HAP-1 (cell line): ENCODE measurements at regions not wholly inside any gene's neighbourhood (a gene's known extent, or its start where the extent isn't known, plus 50 kb on each side); places are given as distances from the start of the nearest gene placed in this dataset.

Experiments used
- DNase-seq, 2 experiments: peaks; one replicate each; pipeline ENCODE4 v3.0.0-alpha.2; 2016 to 2020; ENCODE audit warnings: low spot score in 2 of 2
- H3K27me3 ChIP-seq: fragments of 250-450 bp; sonication (Bioruptor Pico); 2 replicates; pipeline ENCODE4 v1.5.1; 2020; ENCODE audit warnings: low read depth, mild to moderate bottlenecking, moderate library complexity
- H3K36me3 ChIP-seq: fragments of 250-450 bp; sonication (Bioruptor Pico); replicated peaks from 2 replicates; pipeline ENCODE4 v1.5.1; 2020; ENCODE audit warnings: mild to moderate bottlenecking
- H3K4me1 ChIP-seq: fragments of 250-450 bp; sonication (Bioruptor Pico); 2 replicates; pipeline ENCODE4 v1.5.1; 2020; ENCODE audit warnings: mild to moderate bottlenecking
- H3K4me3 ChIP-seq: fragments of 250-450 bp; sonication (Bioruptor Pico); 2 replicates; pipeline ENCODE4 v1.5.1; 2020; ENCODE audit warnings: mild to moderate bottlenecking, moderate library complexity
- H3K9me3 ChIP-seq: fragments of 250-450 bp; sonication (Bioruptor Pico); 2 replicates; pipeline ENCODE4 v1.5.1; 2020; ENCODE audit warnings: mild to moderate bottlenecking, moderate library complexity
- in situ Hi-C: fragments of 300-500 bp; cut with MboI; formaldehyde crosslinking; loops from 3 replicates; pipeline ENCODE4 v1.14.3; 2020; ENCODE audit warnings: low sequenced_read_pairs, inconsistent platforms, mixed read lengths

DNA sequence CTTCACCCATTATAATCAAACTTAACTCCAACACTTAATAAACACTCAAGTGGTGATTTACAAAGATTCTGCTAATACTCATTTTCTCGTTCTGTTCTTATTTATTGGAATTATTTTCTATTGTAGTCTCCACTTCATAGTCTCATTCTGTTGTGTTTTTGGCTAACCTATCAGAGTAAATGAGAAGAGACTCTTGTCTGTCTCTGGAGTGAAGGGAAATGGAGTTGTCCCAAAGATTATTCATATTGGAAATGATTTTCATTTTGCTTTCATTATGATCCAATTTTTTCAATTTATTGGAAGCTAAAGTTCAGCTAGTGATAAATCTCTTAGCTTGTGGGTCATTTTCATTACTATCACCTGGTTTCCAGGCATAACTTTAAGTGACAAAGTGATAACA is 454.9 kb upstream of the JAG1 start:
- H3K9me3 ChIP-seq: no peaks in the 10 kb centered on the region
- in situ Hi-C loops: no loop called here

DNA sequence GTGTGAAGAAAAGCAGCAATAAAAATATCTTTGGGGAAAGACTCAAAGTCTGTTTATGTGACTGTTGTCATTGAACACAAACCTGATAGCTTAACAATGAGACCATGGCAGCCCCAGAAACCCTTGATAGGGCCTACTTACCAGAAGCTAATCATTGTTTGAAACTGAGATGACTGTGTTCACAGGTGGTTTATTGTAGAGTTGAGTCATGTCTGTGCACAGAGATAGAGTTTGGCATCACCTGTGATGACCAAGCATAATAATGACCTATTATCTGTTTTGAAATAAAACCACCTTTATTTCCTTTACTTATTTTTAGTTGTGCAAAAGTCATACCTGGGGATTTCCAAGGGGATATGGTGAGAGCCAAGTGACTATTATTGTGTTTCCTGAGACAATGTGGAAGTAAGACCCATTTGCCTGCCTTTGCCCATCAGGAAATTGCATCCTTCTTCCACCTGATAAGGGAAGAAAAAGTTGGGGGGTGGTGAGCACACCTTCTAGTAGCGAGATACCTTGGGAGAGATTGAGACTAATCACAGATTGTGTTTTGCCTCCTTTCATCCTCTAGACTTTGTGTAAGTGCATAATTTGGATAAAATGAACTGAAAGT is 456.9 kb upstream of the JAG1 start:
- DNase-seq: no peak
- in situ Hi-C loops: no loop called here
- H3K4me1 ChIP-seq: no peaks in the 10 kb centered on the region
- no peaks in the 10 kb centered on the region for H3K9me3 ChIP-seq
- no peaks in the 10 kb centered on the region for H3K36me3 ChIP-seq
- H3K27me3 ChIP-seq: peaks cover 8% of the 10 kb centered on the region
- no peak overlapping the region for H3K4me3 ChIP-seq

More for the DNA sequence above, 454.9 kb upstream of the JAG1 start:
- no peak for DNase-seq
- Histone ChIP-seq H3K4me1 (no peaks in the 10 kb centered on the region), H3K4me3 (no peak overlapping the region), H3K27me3 (peaks cover 7% of the 10 kb centered on the region; the same call in 1 of the 2 replicates), H3K36me3 (no peaks in the 10 kb centered on the region)

DNA sequence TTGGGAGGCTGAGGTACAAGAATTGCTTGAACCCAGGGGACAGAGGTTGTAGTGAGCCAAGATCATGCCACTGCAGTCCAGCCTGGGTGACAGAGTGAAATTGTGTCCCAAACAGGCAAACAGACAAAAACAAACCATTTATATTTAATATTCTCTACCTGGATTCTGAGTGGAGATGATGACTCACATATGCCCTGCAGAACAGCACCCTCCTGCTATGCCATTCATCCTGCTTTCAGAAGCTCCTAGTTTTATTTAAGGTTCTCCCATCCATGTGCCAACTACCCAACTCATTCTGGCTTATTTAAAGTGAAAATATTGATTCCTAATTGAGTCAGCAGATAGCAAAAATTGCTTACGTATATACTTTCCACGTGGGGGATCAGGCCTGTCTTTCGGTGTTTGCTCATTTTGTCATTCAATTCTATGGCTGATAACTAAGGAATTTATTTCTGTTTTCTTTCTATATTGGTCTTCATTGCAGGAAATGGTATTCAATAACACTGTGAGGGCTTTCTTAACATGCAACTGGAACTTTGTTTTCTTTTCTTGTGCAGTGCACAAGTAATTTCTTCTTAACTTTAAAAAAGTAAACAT is 459.1 kb upstream of the JAG1 start:
- no peaks in the 10 kb centered on the region for H3K36me3 ChIP-seq
- in situ Hi-C loops: no loop called here
- no peaks in the 10 kb centered on the region for H3K9me3 ChIP-seq
- no peak overlapping the region for H3K4me3 ChIP-seq
- no peaks in the 10 kb centered on the region for H3K4me1 ChIP-seq
- H3K27me3 ChIP-seq: peaks cover 6% of the 10 kb centered on the region
- DNase-seq: no peak

DNA sequence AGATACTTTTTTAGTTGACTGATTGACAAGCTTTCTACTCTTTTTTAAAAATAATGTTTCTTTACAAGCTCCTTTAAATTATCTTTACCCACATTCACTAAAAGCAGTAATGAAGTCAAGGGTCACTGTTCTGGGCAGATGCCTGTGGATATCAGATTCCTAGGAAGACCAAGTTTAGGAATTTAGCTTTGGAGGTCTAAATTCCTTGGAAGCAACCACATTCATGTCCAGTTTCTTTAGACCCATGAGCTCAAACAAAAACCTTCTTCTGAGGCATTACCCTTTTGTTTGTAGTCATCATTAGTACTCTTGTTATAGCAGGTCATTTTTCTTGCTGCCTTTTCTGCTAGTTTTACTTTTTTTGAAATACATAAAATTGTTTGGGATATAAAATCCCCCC is 462.9 kb upstream of the JAG1 start:
- H3K27me3 ChIP-seq: peaks cover 9% of the 10 kb centered on the region
- no peaks in the 10 kb centered on the region for H3K36me3 ChIP-seq
- no peaks in the 10 kb centered on the region for H3K9me3 ChIP-seq
- in situ Hi-C loops: no loop called here
- no peak overlapping the region for H3K4me3 ChIP-seq
- no peak for DNase-seq
- no peaks in the 10 kb centered on the region for H3K4me1 ChIP-seq

DNA sequence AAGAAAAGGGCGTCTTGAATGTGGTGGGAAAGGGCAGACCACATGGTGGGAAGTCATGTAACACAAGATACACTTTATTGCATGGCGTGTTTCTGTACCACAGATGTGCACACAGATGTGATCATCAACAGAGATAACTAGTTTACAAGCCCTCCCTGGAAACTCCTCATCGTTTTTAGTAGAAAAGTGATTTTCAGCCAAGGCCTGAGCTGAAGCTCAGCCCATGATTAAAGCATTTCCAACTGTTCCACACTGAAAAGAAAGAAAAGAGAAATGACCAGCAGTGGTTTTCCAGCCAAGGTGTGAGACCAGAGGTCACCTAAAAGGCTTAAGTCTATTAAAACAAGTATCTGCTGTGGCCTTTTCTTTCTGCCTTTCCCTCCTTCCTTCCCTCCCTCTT is 463.9 kb upstream of the JAG1 start:
- no peaks in the 10 kb centered on the region for H3K9me3 ChIP-seq
- no peaks in the 10 kb centered on the region for H3K4me1 ChIP-seq
- H3K4me3 ChIP-seq: no peak overlapping the region
- in situ Hi-C loops: no loop called here
- no peaks in the 10 kb centered on the region for H3K36me3 ChIP-seq
- no peak for DNase-seq
- H3K27me3 ChIP-seq: peaks cover 9% of the 10 kb centered on the region

DNA sequence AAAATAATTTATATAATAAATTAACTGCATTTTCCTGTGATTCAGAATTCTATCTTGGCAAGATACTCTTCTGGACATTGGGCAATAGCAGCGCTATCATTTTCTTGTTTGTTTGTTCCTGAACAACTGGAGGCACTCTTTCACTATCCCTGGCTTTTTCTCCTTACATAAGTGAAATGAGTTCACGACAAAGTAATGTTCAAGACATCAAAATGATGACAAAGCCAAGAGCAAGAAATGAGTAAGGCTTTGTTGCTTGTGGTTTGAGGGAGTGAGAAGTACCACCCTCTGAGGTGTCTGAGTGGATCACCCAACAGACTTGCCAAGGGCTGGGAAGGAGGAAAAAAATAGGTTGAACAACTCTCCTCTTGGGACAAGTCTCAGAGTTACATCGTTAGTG is 466.6 kb upstream of the JAG1 start:
- Histone ChIP-seq H3K4me1 (peaks cover 6% of the 10 kb centered on the region; the same call in 1 of the 2 replicates), H3K36me3 (no peaks in the 10 kb centered on the region), H3K27me3 (peaks cover 9% of the 10 kb centered on the region), H3K9me3 (no peaks in the 10 kb centered on the region), H3K4me3 (no peak overlapping the region)
- in situ Hi-C loops: no loop called here
- DNase-seq: no peak

DNA sequence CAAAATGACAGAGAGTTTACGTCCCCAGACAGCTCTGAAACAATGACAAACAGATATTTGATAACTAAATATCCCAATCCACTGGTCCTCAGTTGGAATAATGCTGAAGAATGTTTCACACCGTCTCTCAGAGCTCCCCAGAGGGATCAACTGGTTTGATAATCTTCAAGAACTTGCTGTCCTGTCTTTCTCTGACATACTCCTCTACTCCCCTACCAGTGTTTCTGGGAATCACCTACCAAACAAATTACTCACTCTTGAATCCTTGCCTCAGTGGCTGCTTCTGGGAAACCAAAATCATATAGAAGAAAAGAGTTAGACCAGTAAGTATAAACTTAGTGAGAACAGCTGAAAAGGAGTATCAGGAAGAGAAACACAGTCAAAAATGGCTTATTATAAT is 469.7 kb upstream of the JAG1 start:
- Histone ChIP-seq H3K9me3 (no peaks in the 10 kb centered on the region), H3K4me1 (peaks cover 7% of the 10 kb centered on the region; the same call in 1 of the 2 replicates), H3K4me3 (no peak overlapping the region), H3K27me3 (peaks cover 7% of the 10 kb centered on the region), H3K36me3 (no peaks in the 10 kb centered on the region)
- in situ Hi-C loops: no loop called here
- no peak for DNase-seq

DNA sequence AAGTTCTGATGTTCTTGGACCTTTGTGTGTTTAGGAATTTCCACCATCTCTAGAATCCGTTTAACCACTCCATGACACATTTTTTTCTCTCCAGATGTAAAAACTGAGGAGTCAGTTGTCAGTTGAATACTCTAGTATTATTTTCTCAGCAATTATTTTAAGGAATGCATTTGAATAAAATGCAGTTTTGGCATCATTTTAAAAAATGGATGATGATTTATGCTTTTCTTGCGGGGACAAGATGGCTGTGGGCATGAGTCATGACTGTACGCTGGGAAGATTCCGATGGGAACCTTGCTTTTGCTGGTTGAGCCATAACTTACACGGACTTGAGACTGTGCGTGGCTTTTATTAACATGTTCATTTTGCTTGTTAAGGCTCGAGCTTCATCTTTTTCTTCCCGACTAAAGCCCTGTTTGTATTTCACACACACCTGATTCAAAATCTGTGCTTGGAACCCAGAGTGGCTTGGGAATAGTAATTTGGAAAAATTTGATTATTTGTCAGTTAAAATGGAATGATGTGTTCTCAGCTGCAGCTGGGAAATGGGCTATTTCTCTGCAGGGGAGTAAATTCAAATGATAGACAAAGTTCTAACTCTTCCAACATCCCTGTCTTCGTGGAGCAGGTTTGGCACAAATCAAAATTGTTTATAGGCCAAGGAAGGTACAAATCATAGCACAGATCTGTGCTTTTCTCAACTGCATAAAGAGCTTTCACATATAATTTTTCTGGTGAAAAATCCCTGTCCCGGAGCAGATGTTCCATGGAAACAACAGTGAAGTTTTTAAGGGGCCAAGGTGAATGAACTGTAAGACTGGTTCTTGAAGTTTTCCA is 470.5 kb upstream of the JAG1 start:
- Histone ChIP-seq H3K36me3 (no peaks in the 10 kb centered on the region), H3K4me1 (peaks cover 7% of the 10 kb centered on the region; the same call in 1 of the 2 replicates), H3K27me3 (peaks cover 5% of the 10 kb centered on the region), H3K4me3 (no peak overlapping the region), H3K9me3 (no peaks in the 10 kb centered on the region)
- no peak for DNase-seq
- in situ Hi-C loops: no loop called here

DNA sequence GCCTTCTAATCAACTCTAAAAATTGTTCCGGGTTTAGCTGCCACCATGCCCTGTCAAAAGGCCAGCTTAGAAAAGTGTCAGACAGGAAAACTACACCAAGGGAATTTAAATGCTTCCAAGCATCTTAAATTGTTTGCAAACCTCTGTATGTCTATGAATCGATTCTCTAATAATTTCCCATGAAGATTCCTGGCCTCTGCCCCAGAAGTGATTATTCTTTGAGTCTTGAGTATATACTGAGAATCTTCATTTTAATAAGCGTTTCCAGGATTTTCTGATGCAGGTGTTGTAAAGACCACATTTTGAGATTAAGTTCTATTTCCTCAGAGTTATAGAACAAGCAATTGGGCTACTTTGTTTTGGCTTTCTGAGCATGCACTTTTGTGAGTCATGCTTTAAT is 471.8 kb upstream of the JAG1 start:
- Histone ChIP-seq H3K9me3 (no peaks in the 10 kb centered on the region), H3K27me3 (peaks cover 4% of the 10 kb centered on the region; the same call in 1 of the 2 replicates), H3K36me3 (no peaks in the 10 kb centered on the region), H3K4me3 (no peak overlapping the region), H3K4me1 (peaks cover 7% of the 10 kb centered on the region; the same call in 1 of the 2 replicates)
- in situ Hi-C loops: no loop called here
- DNase-seq: no peak

DNA sequence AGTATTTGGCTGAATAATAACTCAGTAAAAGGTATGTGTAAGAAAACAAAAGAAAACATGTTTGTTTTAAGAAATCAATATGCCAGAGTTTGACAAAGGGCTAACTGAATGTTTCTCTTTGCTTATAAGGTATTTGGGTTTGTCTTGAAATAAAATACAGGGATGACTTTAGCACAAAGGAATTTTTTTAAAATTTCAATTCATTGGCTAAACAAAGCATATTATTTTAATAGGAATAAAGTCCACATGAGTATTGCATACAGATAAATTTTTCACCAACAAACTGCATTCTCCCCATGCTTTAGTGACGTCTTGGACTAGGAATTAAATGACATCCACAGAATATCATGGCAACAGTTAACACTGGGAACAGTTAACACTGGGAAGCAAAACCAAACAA is 480.0 kb upstream of the JAG1 start:
- no peak for DNase-seq
- no peaks in the 10 kb centered on the region for H3K4me1 ChIP-seq
- H3K4me3 ChIP-seq: no peak overlapping the region
- no peaks in the 10 kb centered on the region; the same call in none of the 2 replicates for H3K27me3 ChIP-seq
- in situ Hi-C loops: no loop called here
- H3K9me3 ChIP-seq: no peaks in the 10 kb centered on the region
- no peaks in the 10 kb centered on the region for H3K36me3 ChIP-seq

DNA sequence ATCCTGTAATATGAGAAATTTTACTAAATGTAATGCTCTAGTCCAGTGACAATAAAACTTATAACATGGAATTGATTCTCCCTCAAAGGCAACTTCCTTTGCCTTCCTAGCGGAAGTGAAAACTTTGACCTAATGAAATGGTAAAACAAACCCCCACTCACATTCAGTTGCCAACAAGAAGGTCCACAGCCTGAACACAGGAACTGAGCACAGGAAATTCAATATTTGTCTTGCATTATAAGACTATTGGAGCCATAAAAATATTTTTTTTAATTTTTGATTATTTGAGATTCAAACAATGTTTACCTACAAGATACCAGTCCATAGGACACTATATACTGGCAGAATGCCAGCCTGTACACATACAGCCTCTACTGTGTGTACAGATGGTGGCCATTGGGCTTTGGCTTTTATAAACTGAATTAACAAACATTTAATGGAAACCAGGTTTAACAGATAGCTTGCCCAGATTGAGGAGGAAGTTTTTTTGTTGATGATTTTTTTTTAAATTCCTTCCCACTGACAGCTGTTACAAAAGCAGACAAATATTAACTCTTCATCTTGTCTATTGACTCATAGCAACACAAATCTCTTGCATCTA is 481.5 kb upstream of the JAG1 start:
- H3K27me3 ChIP-seq: no peaks in the 10 kb centered on the region; the same call in none of the 2 replicates
- in situ Hi-C loops: no loop called here
- no peaks in the 10 kb centered on the region for H3K36me3 ChIP-seq
- H3K4me3 ChIP-seq: no peak overlapping the region
- no peaks in the 10 kb centered on the region for H3K9me3 ChIP-seq
- H3K4me1 ChIP-seq: no peaks in the 10 kb centered on the region
- DNase-seq: no peak

DNA sequence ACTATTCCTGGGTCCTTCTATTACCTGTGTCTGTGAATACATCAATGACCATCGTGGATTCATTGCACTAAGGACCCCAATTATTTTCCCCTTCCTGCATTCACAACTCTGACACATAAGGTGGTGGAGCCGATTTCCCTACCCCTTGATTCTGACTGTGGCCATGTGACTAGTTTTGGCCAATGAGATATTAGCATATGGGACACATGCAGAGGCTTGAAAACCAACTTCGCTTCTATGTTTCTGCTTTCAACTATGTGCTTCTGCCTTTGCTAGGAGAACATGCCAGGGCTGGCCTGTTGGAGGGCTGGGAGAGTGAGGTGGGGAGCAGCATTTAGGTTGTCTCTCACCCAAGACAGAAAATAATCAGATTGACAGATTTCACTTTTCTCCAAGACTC is 483.1 kb upstream of the JAG1 start:
- Histone ChIP-seq H3K4me3 (no peak overlapping the region), H3K4me1 (no peaks in the 10 kb centered on the region; the same call in 1 of the 2 replicates), H3K36me3 (no peaks in the 10 kb centered on the region), H3K9me3 (no peaks in the 10 kb centered on the region), H3K27me3 (peaks cover 3% of the 10 kb centered on the region)
- DNase-seq: no peak
- in situ Hi-C loops: no loop called here

DNA sequence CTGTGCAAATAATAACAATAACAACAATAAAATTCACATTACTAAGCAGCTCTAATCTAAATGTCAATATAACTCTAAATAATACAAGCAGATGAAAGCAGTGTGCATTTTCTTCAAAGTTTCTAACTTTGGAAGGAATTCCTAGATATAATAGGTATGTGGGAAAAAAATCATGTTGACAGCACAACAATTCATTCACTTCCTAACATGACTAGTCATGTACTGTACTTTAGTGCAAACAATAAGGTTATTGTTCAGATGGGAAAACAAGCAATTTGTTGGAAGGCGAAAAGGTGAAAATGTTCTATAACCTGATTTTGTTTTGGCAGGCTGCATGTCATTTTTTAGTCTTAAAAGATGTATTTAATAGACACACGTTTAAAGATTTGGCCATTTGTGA is 484.3 kb upstream of the JAG1 start:
- in situ Hi-C loops: no loop called here
- no peaks in the 10 kb centered on the region for H3K36me3 ChIP-seq

DNA sequence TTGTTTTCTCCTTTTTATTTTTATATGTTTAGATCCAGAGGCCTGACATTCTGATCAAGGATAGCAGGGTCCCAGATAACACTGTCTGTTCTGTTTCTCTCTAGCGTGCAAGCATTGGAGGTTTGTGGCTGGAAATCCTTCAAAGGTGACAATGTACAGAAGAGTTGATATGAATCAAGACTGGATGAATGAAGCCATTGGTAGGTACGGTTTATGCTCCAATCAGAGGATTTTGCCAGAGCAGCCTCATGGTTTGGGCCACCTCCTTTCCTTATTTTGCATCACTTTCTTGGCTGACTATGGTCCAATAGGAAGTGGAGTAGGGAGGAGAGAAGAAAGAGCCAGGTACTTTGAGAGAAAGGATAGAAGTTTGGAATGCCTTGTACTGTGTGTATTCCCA is 484.8 kb upstream of the JAG1 start:
- in situ Hi-C loops: no loop called here
- DNase-seq: no peak
- Histone ChIP-seq H3K27me3 (peaks cover 6% of the 10 kb centered on the region), H3K4me1 (no peaks in the 10 kb centered on the region; the same call in 1 of the 2 replicates), H3K9me3 (no peaks in the 10 kb centered on the region), H3K36me3 (no peaks in the 10 kb centered on the region), H3K4me3 (no peak overlapping the region)

More for the DNA sequence above, 484.3 kb upstream of the JAG1 start:
- DNase-seq: no peak
- Histone ChIP-seq H3K9me3 (no peaks in the 10 kb centered on the region), H3K4me3 (no peak overlapping the region), H3K4me1 (no peaks in the 10 kb centered on the region; the same call in 1 of the 2 replicates), H3K27me3 (peaks cover 3% of the 10 kb centered on the region)
